C4-2B (cell line): ENCODE measurements at regions not wholly inside any gene's neighbourhood (a gene's known extent, or its start where the extent isn't known, plus 50 kb on each side); places are given as distances from the start of the nearest gene placed in this dataset.
"Not testable (repeated sequence)": the region's sequence is repeated elsewhere in the genome, so short reads cannot be mapped to it uniquely, and the experiment has no call there.

Source experiments
- H3K27ac ChIP-seq: fragments of 450-650 bp; 2 replicates; pipeline ENCODE4 v1.5.1; 2017
- ZFX ChIP-seq: fragments of 450-650 bp; IDR thresholded peaks from 2 replicates; pipeline ENCODE4 v1.6.1; 2017
- TF ChIP-seq, protein P1 (sequence below): fragments of 450-650 bp; conservative IDR thresholded peaks from 2 replicates; pipeline ENCODE4 v1.5.1; 2017; ENCODE audit warnings: mild to moderate bottlenecking

DNA sequence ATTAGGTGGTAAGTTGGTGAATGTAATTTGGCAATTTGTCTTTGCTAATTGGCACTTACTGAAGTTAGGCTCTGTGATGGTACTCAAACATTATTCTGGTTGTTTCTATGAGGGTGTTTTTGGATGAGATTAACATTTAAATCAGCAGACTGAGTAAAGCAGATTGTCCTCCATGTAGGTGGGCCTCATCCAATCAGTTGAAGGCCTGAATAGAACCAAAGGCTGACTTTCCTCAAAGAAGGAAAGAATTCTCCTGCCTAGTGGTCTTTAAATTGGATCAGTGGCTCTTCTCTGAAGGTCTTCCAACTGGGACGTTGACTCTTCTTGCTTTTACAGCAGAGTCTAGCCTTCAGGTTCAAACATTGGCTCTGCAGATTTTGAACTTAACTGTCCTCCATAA, 278.3 kb downstream of the KIF20B start:
- TF ChIP-seq ZFX = no peak
- TF ChIP-seq, protein P1, sequence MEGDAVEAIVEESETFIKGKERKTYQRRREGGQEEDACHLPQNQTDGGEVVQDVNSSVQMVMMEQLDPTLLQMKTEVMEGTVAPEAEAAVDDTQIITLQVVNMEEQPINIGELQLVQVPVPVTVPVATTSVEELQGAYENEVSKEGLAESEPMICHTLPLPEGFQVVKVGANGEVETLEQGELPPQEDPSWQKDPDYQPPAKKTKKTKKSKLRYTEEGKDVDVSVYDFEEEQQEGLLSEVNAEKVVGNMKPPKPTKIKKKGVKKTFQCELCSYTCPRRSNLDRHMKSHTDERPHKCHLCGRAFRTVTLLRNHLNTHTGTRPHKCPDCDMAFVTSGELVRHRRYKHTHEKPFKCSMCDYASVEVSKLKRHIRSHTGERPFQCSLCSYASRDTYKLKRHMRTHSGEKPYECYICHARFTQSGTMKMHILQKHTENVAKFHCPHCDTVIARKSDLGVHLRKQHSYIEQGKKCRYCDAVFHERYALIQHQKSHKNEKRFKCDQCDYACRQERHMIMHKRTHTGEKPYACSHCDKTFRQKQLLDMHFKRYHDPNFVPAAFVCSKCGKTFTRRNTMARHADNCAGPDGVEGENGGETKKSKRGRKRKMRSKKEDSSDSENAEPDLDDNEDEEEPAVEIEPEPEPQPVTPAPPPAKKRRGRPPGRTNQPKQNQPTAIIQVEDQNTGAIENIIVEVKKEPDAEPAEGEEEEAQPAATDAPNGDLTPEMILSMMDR = no peak
- no peak overlapping the region for H3K27ac ChIP-seq

DNA sequence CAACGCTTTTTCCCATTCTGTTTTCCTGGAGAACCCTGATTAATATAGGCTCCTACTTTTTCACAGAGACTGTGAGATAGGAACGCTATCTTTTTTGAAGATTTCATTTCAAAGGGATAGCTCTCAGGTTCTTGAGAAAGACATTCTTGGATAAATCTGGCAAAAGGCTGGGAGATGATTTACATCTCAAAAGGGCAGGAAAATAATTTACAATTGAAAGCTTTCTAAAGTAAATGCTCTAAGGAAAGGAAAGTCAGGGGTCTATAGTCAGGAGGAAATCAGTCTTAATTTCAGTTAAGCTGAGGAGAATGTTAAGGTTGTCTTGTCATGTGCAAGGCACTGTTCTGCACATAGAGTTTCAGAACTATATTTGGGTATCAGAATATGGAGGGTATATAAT, 278.8 kb downstream of the KIF20B start:
- no peak overlapping the region for H3K27ac ChIP-seq
- no peak for TF ChIP-seq ZFX
- TF ChIP-seq, protein P1 = no peak

DNA sequence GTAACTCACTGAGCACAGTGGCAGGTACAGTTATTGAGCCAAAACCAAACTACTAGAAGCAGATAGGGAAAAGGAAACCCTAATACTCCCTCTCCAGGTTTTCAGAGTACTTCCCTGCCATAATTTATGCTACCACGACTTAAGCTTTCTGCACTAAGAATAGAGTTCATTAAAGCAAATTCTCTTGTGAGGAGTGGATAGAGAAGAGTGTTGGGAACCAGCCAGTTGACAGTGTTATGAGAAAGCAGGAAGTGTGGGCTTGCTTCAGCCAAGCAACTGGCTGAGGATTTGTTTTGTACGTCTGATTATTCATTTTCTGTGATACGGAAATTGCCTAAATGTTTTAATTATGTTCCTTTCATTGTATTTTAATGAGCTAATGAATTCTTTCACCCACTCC, 280.5 kb downstream of the KIF20B start:
- TF ChIP-seq, protein P1 = no peak

DNA sequence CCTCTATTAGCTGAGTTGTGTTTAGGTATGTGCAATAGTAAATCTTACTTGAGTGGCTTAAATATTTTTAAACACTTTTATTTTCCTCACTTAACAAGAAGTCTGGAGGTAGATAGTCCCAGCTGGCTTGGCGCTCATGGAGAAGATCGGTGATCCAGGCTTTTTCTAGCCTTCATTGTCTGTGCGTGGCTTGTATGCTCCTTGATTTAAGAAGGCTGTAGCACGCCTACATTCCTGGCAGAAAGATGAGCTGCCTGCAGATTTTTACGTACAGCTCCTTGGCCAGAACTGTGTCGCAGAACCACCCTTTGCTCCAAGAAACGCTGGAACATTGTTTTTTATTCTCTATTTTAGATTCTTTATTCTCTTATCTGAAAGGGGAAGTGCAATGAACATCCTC, 284.1 kb downstream of the KIF20B start:
- H3K27ac ChIP-seq = no peak overlapping the region
- TF ChIP-seq, protein P1 = no peak
- TF ChIP-seq ZFX = no peak

More for the DNA sequence above, 280.5 kb downstream of the KIF20B start:
- no peak overlapping the region for H3K27ac ChIP-seq

DNA sequence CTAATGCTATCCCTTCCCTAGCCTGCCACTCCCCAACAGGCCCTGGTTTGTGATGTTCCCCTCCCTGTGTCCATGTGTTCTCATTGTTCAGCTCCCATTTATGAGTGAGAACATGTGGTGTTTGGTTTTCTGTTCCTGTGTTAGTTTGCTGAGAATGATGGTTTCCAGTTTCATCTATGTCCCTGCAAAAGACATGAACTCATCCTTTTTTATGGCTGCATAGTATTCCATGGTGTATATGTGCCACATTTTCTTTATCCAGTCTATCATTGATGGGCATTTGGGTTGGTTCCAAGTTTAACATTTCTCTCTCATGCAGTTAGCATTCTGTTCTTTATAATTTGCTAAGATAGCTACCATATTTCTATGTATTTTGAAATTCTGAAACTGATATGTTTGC, 287.0 kb downstream of the KIF20B start:
- not testable (repeated sequence) for H3K27ac ChIP-seq

DNA sequence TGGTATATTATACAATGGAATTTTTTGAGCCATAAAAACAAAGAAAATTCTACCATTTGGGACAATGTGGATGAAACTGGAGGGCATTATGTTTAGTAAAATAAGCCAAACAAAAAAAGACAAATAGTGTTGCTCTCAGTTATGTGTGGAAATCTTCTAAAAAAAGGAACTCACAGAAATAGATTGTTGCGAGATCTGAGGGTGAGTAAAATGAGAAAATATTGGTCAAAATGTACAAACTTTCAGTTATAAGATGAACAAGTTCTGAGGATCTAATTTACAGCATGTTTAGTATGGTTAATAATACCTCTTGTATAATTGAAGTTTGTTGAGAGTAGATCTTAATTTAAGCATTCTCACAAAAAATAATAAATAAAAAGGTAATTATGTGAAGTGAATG, 291.2 kb downstream of the KIF20B start:
- H3K27ac ChIP-seq = no peak overlapping the region
- TF ChIP-seq, protein P1 = no peak
- TF ChIP-seq ZFX = no peak

DNA sequence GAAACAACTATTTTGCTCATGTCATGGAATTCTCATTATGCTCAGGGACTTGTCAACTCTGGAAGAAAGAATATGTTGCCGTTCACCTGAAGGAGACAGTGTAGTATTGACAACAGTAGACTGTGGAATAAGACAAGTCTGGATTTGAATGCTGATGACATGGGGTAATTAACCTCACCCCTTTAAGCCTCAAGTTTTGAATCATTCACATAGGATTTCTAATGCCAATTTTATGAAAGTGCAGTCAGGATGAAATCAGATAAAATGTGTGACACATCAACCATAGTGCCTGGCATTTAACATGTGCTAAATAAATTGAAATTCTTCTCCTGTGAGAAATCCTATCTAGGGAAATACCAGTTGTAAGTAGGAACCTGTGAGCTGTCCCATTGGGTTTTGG, 305.8 kb downstream of the KIF20B start:
- H3K27ac ChIP-seq = no peak overlapping the region
- TF ChIP-seq, protein P1 = no peak
- TF ChIP-seq ZFX = no peak

DNA sequence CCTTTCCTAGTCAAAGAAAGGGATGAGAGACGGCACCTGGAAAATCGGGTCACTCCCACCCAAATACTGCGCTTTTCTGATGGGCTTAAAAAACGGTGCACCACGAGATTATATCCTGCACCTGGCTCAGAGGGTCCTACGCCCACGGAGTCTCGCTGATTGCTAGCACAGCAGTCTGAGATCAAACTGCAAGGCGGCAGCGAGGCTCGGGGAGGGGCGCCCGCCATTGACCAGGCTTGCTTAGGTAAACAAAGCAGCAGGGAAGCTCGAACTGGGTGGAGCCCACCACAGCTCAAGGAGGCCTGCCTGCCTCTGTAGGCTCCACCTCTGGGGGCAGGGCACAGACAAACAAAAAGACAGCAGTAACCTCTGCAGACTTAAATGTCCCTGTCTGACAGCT, 309.9 kb downstream of the KIF20B start:
- H3K27ac ChIP-seq = not testable (repeated sequence)

DNA sequence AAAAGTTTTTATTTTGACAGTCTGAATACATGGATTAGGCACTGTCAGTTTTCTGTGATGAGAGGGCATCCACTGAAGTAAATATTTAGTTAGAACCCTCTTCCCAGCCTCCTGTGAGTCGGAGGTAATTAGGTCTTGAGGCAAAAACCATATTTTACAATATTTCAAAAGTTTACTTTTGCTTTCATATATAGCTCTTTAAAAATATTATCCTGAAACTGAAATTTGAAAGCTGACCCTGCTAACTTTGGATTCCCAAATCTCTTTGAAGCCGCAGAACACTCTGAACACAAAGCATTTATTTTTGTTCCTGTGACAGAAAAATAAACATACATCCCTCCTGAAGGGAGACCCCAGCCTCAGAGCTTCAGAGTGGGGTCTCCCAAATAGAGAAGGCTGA, 317.4 kb downstream of the KIF20B start:
- H3K27ac ChIP-seq = no peak overlapping the region
- TF ChIP-seq ZFX = no peak
- TF ChIP-seq, protein P1 = no peak
